Subcutaneous abdominal adipose tissue (tissue), 5 donors: ENCODE measurements at regions not wholly inside any gene's neighbourhood (a gene's known extent, or its start where the extent isn't known, plus 50 kb on each side); places are given as distances from the start of the nearest gene placed in this dataset.
"Not testable (repeated sequence)": the region's sequence is repeated elsewhere in the genome, so short reads cannot be mapped to it uniquely, and the experiment has no call there.

Source experiments
- H3K27ac ChIP-seq: one replicate; pipeline ENCODE4 v1.7.0; 2013; ENCODE audit warnings: low read depth, mild to moderate bottlenecking, inconsistent platforms, low read length, moderate library complexity
- H3K27me3 ChIP-seq, 5 donors: one replicate each; pipeline ENCODE4 v1.7.0; 2013; ENCODE audit warnings: low read length in 5 of 5, inconsistent platforms in 1 of 5; ENCODE audit not compliant: control insufficient read depth in 5 of 5, insufficient read depth in 4 of 5
- H3K36me3 ChIP-seq, 5 donors: one replicate each; pipeline ENCODE4 v1.7.0; 2013; ENCODE audit warnings: low read length in 5 of 5; ENCODE audit not compliant: control insufficient read depth in 5 of 5, insufficient read depth in 5 of 5
- H3K4me1 ChIP-seq, 5 donors: one replicate each; pipeline ENCODE4 v1.7.0; 2013; ENCODE audit warnings: low read length in 5 of 5, mild to moderate bottlenecking in 3 of 5, moderate library complexity in 1 of 5; ENCODE audit not compliant: control insufficient read depth in 5 of 5, insufficient read depth in 5 of 5
- H3K4me3 ChIP-seq, 5 donors: one replicate each; pipeline ENCODE4 v1.7.0; 2013; ENCODE audit warnings: low read length in 5 of 5, low read depth in 1 of 5
- H3K9ac ChIP-seq, 5 donors: one replicate each; pipeline ENCODE4 v1.7.0; 2013; ENCODE audit warnings: low read length in 5 of 5, mild to moderate bottlenecking in 4 of 5, moderate library complexity in 3 of 5
- H3K9me3 ChIP-seq, 5 donors: one replicate each; pipeline ENCODE4 v1.7.0; 2013; ENCODE audit warnings: low read length in 5 of 5; ENCODE audit not compliant: control insufficient read depth in 5 of 5
- donor health status: healthy.
- donor health status: healthy.
- donor health status: healthy.
- donor health status: healthy.
- donor health status: healthy.

GRCh38 chr10:22091260-22091659 lies 87.7 kb upstream of the DNAJC1 start:
- not testable (repeated sequence) for H3K4me3 ChIP-seq, H3K27me3 ChIP-seq, H3K9me3 ChIP-seq, H3K36me3 ChIP-seq, H3K27ac ChIP-seq, H3K9ac ChIP-seq
- H3K4me1 ChIP-seq = peaks cover 0 to 13% (median 8%) of the 10 kb centered on the region in 5 donors

GRCh38 chr10:22087402-22087738 lies 83.8 kb upstream of the DNAJC1 start:
- Histone ChIP-seq H3K4me1 (peaks cover 0 to 21% (median 11%) of the 10 kb centered on the region in 5 donors), H3K27ac (peak overlapping the region; percentile 60), H3K9ac (no peak overlapping the region), H3K27me3 (no peaks in the 10 kb centered on the region), H3K9me3 (no peaks in the 10 kb centered on the region), H3K4me3 (no peak overlapping the region), H3K36me3 (no peaks in the 10 kb centered on the region)

GRCh38 chr10:22086730-22087401 lies 83.3 kb upstream of the DNAJC1 start:
- Histone ChIP-seq H3K27ac (peak overlapping the region; percentile 60), H3K9ac (no peak overlapping the region), H3K4me3 (no peak overlapping the region), H3K9me3 (no peaks in the 10 kb centered on the region), H3K4me1 (peaks cover 0 to 21% (median 11%) of the 10 kb centered on the region in 5 donors), H3K27me3 (no peaks in the 10 kb centered on the region), H3K36me3 (no peaks in the 10 kb centered on the region)

GRCh38 chr10:22079921-22080320 lies 76.4 kb upstream of the DNAJC1 start:
- not testable (repeated sequence) for H3K36me3 ChIP-seq, H3K9ac ChIP-seq, H3K9me3 ChIP-seq, H3K27me3 ChIP-seq, H3K4me1 ChIP-seq, H3K4me3 ChIP-seq, H3K27ac ChIP-seq

- Histone ChIP-seq H3K36me3 (no peaks in the 10 kb centered on the region), H3K27me3 (no peaks in the 10 kb centered on the region), H3K4me3 (no peak overlapping the region), H3K4me1 (no peaks in the 10 kb centered on the region), H3K9me3 (peaks cover 4 to 21% (median 12%) of the 10 kb centered on the region in 5 donors), H3K9ac (no peak overlapping the region), H3K27ac (no peak overlapping the region)
These were observed 67.8 kb upstream of the DNAJC1 start for GRCh38 chr10:22071332-22071731.

GRCh38 chr10:22067091-22067490 lies 63.6 kb upstream of the DNAJC1 start:
- H3K27me3 ChIP-seq = no peaks in the 10 kb centered on the region
- H3K9ac ChIP-seq = no peak overlapping the region
- H3K36me3 ChIP-seq = no peaks in the 10 kb centered on the region
- no peak overlapping the region for H3K27ac ChIP-seq
- H3K9me3 ChIP-seq = peaks cover 4 to 21% (median 11%) of the 10 kb centered on the region in 5 donors
- no peaks in the 10 kb centered on the region for H3K4me1 ChIP-seq
- H3K4me3 ChIP-seq = no peak overlapping the region

- H3K9me3 ChIP-seq, H3K27ac ChIP-seq, H3K36me3 ChIP-seq, H3K4me3 ChIP-seq, H3K27me3 ChIP-seq, H3K4me1 ChIP-seq, H3K9ac ChIP-seq: not testable (repeated sequence)
These were observed 57.5 kb upstream of the DNAJC1 start for GRCh38 chr10:22060984-22061383.

GRCh38 chr10:22058201-22058600 lies 54.7 kb upstream of the DNAJC1 start:
- no peak overlapping the region for H3K4me3 ChIP-seq
- H3K27ac ChIP-seq = no peak overlapping the region
- H3K27me3 ChIP-seq = no peaks in the 10 kb centered on the region
- no peaks in the 10 kb centered on the region for H3K9me3 ChIP-seq
- H3K36me3 ChIP-seq = no peaks in the 10 kb centered on the region
- peaks cover 0 to 1% (median 0%) of the 10 kb centered on the region in 5 donors for H3K4me1 ChIP-seq
- H3K9ac ChIP-seq = no peak overlapping the region

GRCh38 chr10:22054961-22055360 lies 51.4 kb upstream of the DNAJC1 start:
- H3K9ac ChIP-seq = no peak overlapping the region
- peaks cover 0 to 4% (median 0%) of the 10 kb centered on the region in 5 donors for H3K4me1 ChIP-seq
- H3K9me3 ChIP-seq = no peaks in the 10 kb centered on the region
- no peaks in the 10 kb centered on the region for H3K27me3 ChIP-seq
- H3K27ac ChIP-seq = no peak overlapping the region
- no peaks in the 10 kb centered on the region for H3K36me3 ChIP-seq
- no peak overlapping the region for H3K4me3 ChIP-seq
